Astrocyte of the spinal cord (primary cell): ENCODE measurements at regions not wholly inside any gene's neighbourhood (a gene's known extent, or its start where the extent isn't known, plus 50 kb on each side); places are given as distances from the start of the nearest gene placed in this dataset.

Source experiments
- DNase-seq: peaks from one replicate; pipeline ENCODE4 v3.0.0; 2011; ENCODE audit warnings: low read depth, low spot score
- H3K4me3 ChIP-seq: 2 replicates; pipeline ENCODE4 v1.5.1; 2011; ENCODE audit warnings: low read depth, mild to moderate bottlenecking, low read length, moderate library complexity
- CTCF ChIP-seq: IDR thresholded peaks from 2 replicates; pipeline ENCODE4 v1.5.1; 2012; ENCODE audit warnings: low read depth, mild to moderate bottlenecking, low read length, inconsistent platforms
- in situ Hi-C: cut with HindIII; loops from 2 replicates; pipeline ENCODE4 v1.10.0; 2017; ENCODE audit warnings: low sequenced_read_pairs

DNA sequence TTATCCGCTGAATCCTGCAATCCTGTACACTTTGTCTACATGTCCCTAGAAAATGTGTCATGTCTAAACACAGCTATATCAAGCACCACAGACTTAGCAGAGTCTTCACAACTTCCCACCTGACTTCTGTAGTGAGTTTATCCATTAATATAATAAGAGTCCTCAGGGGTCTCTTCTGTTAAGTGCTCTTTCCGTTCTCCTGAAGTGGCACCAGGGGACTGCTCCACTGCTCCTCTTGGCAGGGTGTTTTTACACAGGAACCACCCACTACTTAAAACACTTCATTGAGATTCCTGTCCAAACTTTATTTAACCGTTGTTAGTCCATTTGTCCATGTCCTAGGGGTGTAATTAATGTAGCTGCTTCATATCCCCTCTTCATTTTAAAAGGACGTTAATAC, 1000.4 kb downstream of the STPG2 start:
- DNase-seq, result no peak
- TF ChIP-seq CTCF, result no peak
- no peak overlapping the region for H3K4me3 ChIP-seq
- in situ Hi-C loops, result no loop called here

GRCh38 chr4:97144199-97144598, 999.1 kb downstream of the STPG2 start:
- no peak overlapping the region for H3K4me3 ChIP-seq
- in situ Hi-C loops, result no loop called here
- DNase-seq, result no peak
- no peak for TF ChIP-seq CTCF

DNA sequence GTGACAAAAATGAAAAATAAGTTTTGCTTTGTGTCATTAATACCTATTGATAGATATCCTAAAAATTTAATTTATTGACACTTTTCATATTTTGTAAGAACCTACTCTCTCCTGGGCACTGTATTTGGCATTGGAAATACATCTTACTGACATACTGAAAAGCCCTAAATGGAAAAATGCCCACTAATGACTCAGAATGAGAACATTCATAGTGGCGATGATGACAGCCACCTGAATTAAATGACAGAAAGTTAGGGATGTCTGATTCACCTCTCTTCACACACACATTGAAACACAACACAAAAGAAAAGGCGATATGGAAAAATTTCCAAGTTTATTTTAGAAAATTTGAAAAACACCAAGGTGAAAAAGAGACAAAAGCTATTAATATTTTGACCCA, 992.3 kb downstream of the STPG2 start:
- in situ Hi-C loops, result no loop called here

GRCh38 chr4:97152149-97152548, 991.1 kb downstream of the STPG2 start:
- no peak for DNase-seq
- H3K4me3 ChIP-seq, result no peak overlapping the region
- TF ChIP-seq CTCF, result no peak
- in situ Hi-C loops, result no loop called here

More for the DNA sequence above, 992.3 kb downstream of the STPG2 start:
- TF ChIP-seq CTCF, result no peak
- DNase-seq, result no peak
- no peak overlapping the region for H3K4me3 ChIP-seq

DNA sequence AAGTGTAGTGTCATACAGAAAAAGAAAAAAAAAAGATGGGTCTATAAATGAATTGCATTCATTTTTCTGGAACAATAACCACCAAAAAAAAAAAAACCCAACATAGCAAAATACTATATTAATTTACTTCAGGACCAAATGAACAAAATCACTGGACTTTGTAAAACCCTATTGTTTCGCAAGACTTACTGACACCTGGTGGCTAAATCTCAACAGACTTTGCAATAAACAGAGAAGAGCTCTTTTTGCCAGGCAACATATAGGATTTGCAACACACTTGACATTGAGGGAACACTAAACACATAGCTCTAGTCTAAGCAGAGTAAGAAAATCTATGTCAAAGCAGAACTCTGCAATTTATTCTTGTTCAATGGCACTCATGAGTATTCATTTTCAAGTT, 990.2 kb downstream of the STPG2 start:
- in situ Hi-C loops, result no loop called here
- peak; percentile 24 for TF ChIP-seq CTCF
- peak; percentile 41 for DNase-seq
- H3K4me3 ChIP-seq, result no peak overlapping the region

DNA sequence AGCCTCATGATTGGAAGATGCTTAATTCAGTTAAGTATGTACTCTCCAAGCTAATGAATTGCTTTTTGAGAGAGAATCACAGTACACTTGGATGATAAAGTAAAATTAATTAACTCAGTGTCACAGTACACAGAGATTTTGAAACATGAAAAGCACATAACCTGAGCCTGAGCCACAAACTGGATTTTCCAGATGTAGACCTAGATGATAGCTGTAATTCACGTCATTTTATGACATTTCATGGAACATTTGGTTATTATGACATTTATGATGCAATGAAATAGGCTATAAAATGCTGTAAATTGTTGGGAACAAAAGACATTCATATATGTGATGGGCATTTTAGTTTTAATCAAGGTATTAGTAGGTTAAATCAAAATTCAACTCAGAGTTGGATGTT, 983.7 kb downstream of the STPG2 start:
- TF ChIP-seq CTCF, result no peak
- no peak overlapping the region for H3K4me3 ChIP-seq
- DNase-seq, result no peak
- in situ Hi-C loops, result no loop called here

DNA sequence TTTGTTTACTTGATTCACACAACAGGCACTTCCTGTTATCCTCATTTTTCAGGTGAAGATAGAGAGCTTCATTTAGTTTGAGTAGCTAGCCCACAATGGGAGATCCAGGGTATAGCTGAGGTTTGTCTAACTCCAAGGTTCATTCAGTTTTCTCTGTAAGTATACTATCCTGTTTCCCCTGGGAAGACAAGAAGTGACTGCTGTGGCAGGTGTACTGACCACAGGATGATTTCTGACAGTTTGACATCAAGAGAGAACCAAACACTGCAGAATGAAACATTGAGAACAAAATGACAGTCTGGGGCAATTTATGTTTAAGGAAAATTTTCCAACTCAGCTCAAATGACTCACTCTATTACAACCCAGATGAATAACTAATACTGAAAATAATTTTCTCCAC, 958.0 kb downstream of the STPG2 start:
- in situ Hi-C loops, result no loop called here
- TF ChIP-seq CTCF, result no peak
- no peak for DNase-seq
- H3K4me3 ChIP-seq, result no peak overlapping the region
